ENCODE measurements at regions not wholly inside any gene's neighbourhood (a gene's known extent, or its start where the extent isn't known, plus 50 kb on each side); places are given as distances from the start of the nearest gene placed in this dataset.

DNA sequence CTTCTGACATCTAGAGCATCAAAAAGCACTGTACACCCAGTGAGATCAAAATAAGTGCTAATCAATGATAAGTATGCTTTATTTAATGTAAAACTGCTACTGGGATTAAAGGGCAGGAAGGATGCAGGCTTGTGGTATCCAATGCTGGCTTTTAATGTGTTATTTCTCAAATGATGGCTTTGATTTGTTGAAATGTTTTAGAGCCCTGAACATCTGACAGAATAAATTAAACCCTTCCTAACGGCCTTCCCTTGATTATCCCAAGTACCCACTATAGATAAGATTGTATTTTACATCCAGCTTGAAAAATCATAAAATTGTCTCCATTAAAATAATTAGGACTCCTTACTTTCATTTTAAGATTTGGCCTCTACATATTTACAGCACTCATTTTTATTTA, 382.9 kb downstream of the HNRNPD start:
- DNase-seq = no peak

DNA sequence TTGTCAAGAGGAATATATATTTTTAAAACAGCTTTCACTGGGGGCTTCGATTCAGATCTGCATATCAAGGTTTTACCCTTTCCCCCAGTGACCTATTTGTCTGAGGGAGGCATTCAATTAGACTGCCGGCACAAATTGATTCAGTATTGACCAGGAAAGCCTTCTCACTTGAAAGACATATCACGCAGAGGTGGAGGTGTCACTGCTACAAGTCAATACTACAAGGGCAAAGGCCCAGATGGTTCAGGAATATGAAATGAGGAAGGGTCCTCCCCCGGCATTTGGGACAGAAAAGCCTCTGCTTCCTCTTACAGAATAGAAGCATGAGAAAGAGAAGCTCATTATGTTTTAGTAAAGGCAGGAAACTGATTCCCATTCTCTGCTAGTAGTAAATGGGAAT, 383.6 kb downstream of the HNRNPD start:
- no peak for DNase-seq

DNA sequence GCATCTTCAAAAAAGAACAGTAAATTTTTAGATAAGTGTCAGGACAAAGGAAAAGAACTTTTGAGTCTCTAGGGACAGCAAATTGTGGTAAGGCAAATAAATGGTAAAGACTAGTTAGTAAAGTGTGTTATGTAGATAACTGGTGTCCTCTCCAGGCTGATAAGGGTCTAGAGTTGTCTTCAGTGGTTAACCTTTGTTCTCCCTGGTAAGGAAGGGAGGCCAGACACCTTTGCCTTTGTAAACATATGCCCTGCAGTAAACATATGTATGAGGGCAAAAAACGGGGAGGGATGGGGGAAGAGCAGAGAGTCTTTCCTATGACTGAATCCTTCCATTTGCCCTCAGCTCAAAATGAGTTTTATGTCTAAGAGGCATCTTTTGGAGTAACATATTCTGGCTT, 384.6 kb downstream of the HNRNPD start:
- DNase-seq = no peak

DNA sequence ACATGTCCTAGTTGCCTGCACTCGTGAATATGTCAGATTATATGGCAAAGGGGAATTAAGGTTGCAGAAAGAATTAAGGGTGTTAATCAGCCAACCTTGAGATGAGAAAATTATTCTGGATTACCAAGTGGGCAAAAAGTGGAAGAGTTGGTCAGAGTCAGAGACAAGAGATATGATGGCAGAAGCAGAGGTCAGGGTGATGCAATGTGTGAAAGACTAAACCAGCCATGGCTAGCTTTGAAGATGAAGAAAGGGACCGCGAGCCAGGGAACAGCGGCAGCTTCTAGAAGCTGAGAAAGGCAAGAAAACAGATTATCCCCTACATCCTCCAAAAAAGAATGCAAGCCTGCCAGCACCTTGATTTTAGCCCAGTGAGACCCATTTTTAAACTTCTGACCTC, 385.6 kb downstream of the HNRNPD start:
- no peak for DNase-seq

DNA sequence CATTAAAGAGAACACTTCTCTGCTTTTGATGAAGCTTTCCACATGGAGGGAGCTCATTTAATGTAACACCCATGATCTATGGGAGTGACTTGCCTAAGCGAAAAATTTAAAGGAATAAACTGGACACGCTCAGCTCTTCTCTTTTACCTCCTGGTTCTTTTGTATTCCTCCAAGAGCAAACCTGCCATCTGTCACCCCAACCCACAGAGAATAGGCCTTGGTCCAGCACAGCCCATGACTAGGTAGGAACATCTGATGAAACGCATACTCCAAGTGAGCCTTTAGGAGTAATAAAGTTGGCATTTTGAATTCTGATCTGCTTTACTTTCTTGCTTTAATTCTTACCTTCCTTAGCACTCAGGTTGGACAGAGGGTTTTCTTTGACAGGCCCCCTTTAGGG, 389.0 kb downstream of the HNRNPD start:
- DNase-seq = no peak

DNA sequence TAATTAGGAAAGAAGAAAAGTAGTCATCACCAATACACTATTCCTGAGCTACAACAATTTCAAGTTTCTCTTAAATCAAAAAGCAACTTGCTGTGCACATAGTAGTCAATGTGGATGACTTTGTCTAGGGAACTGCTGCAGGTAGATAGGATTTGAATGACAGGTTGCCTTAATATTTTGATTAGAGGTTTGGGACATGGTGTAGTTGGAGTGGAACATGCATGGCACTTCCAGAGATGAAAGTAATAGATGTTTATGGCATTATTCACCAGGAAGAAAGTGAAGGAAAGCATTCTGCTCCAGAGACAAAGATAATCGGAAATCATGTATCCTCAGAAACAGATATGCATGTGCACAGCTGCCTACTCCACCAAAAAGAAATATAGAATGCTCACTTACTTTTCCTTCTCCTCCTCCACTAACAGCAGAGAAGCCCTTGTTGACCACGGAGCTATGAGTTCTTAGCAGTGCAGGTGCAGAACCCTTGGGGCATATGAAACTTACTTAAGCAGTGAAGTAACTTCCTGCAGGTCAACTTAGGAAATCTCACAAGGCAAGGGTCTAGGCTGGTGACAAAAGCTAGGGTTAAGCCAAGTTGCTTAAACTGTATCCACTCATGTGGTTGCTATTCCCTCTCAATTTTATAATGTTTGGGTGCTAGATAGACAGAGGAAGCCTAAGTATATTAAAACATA, 390.8 kb downstream of the HNRNPD start:
- no peak for DNase-seq

DNA sequence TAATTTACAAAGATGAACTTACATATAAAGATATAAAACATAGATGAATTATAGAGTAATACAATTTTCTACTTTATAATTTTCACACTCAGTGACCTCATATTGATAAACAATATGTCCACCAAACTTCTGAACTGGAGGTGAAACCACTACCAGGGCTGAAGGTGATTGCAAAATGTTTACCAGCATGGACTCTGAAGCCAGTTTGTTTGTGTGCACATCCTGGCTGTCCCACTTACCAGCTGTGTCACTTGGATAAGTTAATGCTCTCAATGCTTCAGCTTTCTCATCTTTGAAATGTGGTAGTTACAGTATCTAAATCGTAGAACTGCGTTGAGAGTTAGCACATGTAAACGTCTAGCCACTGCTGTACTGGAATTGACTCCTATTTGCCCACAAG, 392.6 kb downstream of the HNRNPD start:
- DNase-seq = no peak

DNA sequence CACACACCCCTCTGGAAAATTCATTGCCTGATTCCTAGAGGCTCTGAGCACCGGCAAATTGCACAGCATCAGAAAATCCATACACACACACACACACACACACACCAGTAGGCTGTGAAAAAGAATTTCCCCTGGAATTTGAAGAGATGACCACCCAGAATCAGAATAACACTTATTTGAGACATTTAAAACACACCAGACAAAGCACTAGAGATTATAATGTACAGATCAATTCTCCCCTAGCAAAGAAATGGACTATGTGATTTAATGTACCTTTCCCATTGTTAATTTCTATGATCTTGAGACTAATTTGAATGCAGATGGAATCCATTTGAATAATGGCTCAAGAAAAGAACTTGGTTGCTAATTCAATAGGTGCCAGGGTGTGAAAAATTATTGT, 399.3 kb downstream of the HNRNPD start:
- no peak for DNase-seq

DNA sequence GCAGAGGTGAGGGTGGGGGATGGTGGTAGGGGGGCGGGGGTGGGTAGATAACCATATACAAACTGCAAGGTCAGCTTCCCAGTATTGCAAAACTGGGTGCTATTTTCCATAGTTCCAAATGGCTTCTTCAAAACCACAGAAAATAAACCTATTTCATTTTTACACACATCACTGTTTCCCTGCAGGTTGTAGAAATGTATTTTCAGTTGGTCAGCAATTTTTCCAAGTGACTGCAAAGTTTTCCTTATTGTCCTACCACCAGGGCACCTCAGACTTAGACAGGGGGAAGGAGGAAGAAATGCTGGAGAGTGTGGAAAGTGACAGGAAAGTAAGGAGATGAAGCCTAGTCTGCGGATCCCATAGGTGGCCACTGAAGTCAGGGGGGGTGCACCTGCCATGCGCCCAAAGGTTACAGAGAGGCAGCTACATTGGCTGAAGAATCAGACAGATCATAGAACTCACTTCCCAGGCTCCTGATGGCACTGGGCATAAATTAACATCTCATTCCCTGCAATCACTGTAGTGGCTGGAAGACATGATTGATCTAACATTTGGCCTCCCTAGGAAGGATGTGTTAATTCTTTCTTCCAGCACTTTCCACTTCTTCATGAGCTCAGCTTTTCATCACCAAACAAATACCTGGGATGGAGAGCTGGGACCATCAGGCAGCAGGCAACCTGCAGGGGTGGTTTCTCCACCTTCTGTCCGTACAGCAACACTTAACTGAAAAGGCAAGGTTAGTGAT, 402.0 kb downstream of the HNRNPD start:
- DNase-seq = no peak

DNA sequence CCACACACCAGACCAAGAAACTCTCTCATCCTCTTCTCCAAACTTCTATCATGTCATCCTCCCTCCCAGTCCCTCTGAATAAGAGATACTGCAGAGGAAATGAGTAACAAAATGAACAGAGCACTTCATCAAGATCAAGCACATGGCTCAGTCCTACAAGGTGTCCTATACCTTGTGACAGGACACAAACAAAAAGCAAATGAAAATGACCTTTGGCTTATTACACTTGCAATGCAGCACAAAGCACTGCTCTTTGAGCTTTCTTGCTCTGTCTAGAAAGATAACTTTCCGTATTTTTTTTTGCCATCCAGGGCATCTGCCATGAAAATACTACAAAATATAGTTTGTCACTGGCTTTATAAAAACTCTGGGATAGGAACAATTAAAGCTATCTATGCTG, 402.7 kb downstream of the HNRNPD start:
- DNase-seq = no peak

DNA sequence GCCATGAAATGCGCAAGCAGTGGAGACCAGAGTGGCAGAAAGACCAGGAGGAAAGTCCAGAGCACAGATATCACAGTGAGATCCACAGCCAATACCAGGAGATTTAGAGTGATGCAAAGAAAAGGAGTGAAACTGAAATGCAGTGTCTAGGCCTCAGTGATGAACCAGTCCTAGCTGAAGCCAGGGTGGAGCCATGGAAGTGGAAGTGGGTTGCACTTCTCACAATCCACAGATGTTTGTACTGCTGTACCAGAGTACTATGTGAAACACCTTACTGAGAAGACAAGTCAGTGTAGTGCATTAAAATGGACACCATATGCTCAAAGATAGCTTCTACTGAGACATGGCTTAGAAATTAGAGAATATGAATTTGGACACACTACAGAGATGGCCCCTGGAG, 403.3 kb downstream of the HNRNPD start:
- DNase-seq = no peak

DNA sequence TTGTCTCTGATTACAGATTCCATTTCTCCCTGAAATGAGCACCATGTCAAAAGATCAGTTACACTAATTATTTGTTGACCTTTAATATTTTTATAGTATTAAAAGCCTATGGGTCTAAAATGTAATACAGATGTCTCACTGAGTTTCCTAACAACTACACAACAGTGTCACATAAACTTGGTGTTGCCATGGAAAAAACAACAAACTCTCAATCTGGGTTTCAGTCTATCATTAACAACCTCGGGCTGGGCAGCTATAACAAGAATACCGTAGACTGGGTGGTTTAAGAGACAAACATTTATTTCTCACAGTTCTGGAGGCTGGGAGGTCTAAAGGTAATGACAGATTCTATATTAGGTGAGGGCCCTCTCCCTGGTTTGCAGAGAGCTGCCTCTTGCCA, 407.1 kb downstream of the HNRNPD start:
- DNase-seq = no peak

DNA sequence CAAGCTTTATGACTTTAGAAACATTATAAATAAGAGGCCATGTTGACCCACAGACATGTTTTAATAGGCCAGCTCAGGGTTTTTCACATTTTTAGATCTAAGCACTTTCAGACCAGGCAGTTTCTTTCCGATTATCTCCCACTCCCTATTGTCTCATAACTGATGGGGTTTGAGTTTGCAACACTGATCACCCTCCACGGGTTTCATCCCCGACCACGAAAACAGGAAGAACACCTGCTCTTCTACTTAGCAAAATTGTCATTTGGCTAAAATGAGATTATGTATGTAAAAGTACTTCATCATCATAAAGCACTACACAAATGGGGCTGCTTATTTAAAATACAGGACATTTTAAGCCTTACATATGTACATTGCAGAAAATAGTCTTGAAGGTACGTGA, 407.9 kb downstream of the HNRNPD start:
- DNase-seq = no peak

DNA sequence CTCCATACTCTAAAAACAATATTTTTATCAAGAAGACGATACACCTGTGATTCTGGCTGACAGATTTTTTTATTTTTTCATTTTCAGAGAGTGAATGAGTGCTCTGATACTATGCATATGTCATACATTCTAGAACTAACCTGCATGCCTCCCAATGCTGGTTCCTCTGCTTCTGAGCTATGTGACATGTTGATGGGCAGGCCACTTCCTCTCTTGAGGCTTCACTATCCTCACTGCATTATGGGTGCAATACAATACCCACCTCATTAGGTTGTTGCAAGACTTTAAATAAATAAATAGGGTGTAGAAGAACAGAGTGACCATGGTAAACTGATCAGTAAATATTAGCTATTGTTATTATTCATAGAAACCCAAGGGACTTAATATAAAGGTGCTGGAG, 408.3 kb downstream of the HNRNPD start:
- DNase-seq = no peak

DNA sequence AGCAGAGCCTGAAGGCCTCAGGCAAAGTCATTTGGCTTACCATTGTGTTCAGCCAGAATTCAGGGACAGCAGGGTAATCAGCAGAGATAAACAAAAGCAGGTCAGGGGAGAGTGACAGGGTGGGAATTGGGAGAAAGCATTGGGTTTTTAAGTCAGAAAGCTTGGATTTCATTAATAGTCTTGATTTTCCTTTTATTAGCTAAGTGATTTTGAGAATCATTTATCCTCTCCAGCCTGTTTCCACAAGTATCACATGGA, 410.1 kb downstream of the HNRNPD start:
- DNase-seq = no peak

DNA sequence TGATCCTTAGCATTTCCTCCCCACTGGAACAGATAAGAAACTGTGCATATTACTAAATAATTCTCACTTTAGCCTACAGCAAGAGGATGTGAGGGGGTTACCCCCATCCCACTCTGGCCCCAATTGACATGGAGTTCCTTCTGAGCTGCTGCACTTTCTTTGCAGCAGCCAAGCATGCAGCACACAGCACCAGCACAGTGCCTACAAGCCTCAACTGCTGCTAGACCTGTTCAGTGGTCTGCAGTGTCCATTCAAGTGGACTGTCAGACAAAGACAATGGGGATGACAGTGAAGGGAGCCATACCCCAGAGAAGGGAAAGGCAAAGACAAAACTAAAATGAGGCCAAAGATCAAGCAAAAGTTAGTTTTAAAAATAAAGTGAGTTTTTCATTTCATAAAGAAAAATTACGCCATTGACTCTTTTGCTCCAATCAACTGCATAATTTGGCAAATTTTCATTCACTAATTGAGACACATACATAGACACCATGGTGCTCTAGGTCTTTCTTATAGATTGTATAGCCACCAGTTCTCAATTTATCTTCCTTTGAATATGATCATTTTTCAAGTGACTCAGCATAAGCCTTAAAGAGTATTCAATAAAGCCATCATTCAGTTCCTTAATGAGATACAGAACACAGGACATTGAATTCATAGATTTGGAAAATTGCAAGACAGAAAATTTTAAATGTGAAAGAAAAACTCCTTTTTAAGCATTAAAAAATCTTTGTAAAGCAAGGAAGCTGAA, 410.6 kb downstream of the HNRNPD start:
- DNase-seq = no peak

DNA sequence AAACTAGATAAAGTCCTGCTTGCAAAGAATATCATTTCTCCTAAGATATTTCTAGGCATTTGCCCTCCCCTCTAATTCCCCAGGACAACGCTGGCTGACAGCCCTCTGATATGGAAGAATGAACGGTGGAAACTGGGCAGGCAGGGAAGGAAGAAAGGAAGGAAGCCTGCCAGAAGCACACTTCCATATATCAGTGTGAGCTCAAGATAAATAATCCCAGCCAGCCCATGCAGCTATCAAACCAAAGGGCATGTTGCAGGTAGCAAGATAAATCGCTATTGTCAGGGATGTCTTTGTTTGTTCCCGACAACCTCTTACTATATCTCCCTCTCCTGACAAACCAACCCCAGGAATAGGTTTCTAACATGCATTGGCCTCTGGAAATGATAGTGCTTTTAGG, 412.8 kb downstream of the HNRNPD start:
- DNase-seq = no peak

DNA sequence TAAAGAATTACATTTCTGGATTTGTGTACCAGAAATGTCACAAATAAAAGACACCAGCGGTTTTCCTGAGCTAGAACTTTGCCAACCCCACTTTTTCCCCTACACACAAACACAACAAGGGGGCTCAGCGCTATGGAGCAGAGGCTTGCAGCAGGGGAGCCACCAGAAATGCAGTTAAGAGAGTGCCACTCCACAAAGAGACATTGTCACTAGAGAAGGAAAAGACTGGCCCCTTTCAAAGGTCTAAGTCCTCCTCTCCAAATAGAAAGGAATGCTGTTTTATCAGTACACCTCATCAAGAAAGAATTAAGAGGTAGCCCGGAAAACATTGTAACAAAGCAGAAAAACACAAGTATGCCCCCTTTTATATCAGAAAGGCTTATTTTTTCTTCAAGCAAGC, 419.5 kb downstream of the HNRNPD start:
- no peak for DNase-seq

DNA sequence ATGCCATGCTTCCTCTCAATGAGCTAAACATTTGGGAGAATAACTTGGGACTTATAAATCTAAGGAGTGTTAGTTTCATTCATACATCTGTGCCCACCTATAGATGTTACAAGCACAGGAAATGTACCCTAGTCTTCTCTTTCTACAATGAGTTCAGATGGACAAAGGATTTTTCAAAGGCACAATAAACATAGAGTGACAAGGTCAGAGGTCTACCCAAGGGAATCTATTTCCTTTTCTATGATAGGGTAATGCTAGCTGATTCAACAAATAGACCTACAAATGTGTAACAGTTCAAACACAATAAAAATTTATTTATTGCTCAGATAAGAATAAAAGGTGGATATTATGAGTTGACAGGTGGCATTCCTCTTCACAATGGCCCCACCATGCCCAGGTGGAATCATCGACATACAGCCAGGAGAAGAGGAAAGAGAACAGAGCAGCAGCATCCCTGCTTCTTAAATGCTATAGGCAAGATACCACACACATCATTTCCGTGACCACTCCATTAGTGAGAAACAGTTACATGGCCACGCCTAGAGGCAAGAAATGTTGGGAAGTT, 421.8 kb downstream of the HNRNPD start:
- no peak for DNase-seq

DNA sequence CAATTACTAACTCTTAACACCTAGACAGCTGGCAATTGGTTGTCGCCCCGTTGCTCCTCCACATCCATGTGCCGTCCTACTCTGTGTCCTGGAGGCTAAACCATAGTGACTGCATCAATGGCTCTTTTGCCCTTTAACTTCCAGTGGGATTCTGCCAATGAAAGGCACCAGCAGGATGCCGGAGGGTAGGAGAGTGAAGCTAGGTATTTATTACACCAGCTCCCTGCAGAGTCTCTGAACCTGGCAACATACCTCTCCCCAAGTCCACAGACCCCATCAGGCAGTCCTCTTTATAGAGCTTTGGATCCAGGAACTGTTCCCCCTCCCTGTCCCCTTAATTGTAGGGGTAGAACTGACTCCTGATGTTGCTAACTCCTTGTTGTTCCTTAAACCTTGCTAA, 426.8 kb downstream of the HNRNPD start:
- no peak for DNase-seq

DNA sequence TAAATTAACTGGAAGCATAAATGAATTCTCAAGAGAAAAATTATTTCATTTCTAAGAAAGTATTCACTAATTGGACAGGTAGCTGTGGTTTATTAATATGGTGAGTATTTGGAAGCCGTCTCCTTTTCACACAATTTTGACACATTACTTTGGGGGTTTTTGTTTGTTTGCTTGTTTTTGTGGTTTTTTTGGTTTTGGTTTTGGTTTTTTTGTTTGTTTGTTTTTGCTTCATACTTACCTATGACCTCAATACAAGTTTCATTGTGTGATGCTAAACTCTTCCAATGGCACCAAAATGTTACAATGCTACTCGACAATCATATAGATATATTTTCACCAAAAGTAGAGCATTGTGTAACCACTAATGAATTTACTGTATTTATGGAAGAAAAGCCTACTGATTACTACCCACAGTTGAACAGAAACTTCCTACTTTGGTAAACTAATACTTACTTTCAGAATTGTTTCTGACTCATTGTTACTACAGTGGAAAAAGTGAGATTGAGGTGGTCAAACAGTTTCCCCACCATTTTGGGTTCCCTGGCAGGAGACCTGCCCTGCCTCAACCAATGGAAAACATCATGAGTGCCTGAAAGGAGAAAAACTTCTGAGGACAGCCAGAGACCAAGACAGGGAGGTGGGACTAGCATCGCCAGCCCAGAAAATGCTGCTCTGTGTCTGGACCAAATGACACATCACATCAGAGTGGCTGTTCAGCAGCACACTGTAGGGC, 443.1 kb downstream of the HNRNPD start:
- no peak for DNase-seq

DNA sequence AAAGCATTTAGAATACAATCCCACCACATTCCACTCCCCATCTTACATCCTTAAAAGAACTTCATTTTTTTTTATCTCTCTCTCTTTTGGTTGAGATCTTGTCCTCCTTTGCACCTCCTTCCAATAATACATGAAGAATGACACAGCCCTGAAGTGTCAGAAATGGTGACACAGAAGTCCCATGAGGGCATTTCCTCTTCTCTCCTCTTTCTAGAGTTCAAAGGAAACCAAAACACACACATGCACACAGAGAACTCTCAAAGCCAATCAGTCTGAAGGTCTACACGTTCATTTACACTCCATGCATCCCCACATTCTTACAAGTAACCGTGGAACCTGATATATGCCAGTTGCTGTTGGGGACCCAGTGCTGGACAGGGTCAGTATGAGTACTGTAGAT, 450.7 kb downstream of the HNRNPD start:
- DNase-seq = no peak

DNA sequence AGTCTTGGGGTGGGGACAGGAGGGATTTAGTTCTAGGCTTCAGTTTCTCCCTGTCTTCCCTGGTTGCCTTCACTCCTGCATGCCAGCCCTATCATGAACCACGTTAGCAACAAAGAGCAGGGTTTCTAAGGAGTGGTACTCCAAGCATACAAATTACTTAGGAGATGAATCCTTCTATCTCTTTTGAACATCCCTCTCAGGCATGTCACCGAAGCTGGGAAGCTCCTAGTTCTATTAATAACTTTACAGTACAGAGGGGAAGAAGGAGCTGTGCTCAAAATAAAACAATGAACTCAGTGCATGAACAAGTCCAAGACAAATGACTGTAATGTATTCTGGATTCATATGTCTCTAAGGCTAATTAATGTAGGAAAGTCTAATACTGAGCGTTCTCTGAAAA, 450.6 kb upstream of the RASGEF1B start:
- DNase-seq = no peak
